GM21390 (cell line): ENCODE measurements at regions not wholly inside any gene's neighbourhood (a gene's known extent, or its start where the extent isn't known, plus 50 kb on each side); places are given as distances from the start of the nearest gene placed in this dataset.
"Not testable (repeated sequence)": the region's sequence is repeated elsewhere in the genome, so short reads cannot be mapped to it uniquely, and the experiment has no call there.

Experiments
- ATAC-seq: cut with Tn5 transposase; IDR thresholded peaks from one replicate; pipeline ENCODE4 v1.9.1; 2021; ENCODE audit not compliant: unreplicated experiment

DNA sequence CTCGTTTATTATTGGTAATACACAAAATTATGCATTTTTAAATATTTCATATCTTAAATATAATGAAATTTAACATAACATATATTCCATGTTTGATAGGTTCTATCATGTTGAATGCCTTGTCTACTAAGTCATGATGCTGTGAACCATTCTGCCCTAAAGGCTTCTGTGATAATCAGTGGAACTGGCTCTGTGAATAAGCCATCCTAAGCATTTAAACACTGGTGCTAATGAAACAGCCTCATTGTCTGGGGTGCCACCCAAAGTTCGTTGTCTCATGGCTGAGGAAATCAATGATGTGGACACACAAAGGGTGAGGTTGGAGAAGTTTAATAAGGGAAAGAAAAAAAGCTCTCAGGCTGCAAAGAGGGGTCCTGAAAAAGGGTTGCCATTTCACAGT is 264.7 kb upstream of the ZRANB2 start:
- ATAC-seq: no peak

DNA sequence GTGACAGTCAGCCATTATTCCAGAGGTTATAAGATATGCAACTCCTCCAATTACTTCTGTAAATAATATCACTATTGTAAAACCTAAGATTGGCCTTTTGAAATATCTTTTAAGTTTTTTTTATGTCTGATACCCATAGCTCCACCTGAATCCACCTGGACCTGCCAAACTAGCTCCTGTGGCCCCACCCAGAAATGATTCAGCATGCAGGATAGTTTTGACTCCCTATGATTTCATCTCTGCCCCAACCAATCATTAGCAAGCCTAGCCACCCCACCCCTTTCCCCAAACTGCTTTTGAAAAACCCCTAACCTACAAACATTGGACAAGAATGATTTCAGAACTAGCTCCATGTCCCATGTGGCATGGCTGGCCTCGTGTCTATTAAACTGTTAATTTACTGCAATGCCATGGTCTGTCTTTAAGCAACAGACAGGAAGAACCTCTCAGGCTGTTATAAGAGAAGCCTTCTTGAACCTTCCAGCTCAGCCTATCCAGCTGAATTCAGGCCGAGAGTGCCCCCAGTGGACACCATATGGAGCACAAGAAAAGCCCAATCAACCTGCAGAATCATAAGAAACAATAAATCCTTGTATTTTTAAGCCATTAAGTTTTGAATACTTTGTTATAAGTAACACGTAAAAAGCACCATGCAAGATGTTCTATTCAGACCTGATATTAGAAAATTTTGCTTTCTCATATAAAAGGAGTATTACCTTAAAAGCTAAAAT is 263.0 kb upstream of the ZRANB2 start:
- ATAC-seq: no peak

DNA sequence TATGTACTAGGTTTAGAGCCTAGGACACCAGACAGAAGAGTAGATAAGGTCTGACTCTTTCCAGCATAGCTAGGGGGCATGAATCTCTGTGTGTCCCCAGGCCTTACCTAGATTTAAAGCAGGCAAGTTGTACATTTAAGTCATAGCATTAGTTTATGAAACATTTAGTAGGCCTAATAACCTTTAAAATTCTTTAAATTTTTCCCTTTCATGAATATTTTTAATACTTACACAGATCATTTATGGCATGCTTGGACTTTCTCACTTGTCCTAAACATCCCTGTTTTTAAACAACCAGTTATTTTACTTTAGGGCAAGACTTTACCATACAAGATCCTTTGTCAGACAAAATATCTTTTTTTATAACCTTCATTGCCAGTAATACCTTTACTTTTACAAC is 258.4 kb upstream of the ZRANB2 start:
- no peak for ATAC-seq

DNA sequence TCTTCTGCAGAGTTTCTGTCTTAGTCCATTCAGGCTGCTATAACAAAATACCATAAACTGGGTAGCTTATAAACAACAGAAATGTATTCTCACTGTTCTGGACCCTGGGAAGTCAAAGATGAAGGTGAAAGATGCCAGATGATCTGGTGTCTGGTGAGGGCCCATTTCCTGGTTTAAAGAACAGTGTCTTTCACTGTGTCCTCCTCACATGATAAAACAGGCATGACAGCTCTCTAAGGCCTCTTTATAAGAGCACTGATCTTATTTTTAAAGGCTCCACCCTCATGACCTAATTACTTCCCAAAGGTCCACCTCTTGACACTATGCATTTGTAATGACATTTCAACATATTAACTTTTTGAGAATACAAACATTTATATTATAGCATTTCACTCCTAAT is 250.2 kb upstream of the ZRANB2 start:
- ATAC-seq: no peak

GRCh38 chr1:71324671-71325267 is 243.9 kb upstream of the ZRANB2 start:
- no peak for ATAC-seq

GRCh38 chr1:71312545-71312944 is 231.7 kb upstream of the ZRANB2 start:
- no peak for ATAC-seq

- no peak for ATAC-seq
Observed at GRCh38 chr1:71311376-71311775, 230.5 kb upstream of the ZRANB2 start.

DNA sequence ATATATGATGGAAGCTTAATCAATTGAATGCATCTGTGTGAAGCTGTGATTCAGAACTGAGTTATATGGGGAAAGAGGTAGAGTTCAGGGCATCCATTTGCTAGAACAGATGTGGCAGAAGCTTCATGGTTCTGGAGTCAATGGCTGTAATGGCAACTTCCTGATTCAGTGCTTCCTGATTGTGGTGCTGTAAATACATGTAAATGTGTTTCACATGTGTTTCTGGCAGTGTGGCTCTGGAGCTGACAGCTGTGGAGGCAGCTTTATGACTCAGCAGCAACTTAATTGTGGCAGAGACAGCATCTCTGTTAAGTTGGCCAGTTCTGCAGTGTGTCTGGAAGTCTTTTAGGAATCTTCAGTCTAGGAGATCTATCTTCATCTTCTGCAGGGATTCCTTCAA is 226.6 kb upstream of the ZRANB2 start:
- ATAC-seq: peak; percentile 86

DNA sequence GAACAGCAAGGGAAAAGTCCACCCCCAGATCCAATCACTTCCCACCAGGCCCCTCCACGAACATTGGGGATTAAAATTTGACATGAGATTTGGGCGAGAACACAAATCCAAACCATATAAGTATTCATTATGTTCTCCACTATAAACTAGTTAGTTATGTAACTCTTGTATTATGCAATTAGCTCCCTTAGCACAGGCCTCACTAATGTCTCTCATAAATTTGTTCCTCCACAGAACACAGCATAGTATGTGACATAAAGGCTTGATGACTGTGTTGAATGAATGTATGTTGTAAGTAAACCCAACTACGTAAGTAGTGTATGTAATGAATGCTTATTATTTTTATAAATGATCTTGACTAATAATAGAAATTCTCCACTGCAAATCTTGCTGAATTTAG is 223.3 kb upstream of the ZRANB2 start:
- ATAC-seq: no peak

DNA sequence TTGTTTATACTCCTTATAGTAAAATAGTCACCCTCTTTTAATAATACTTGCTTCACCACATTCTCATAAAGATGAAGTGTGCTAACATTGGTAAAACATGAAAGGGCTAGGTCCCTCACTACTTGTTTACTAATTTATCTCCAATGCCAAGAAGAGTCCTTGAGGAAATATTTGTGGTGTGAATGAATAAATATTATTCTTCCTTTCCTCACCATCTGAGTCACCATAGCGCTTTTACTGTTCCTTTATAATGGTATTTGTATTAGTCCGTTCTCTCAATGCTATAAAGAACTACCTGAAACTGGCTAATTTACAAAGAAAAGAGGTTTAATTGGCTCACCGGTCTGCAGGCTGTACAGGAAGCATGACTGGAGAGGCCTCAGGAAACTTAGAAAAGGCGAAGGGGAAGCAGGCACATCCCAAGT is 222.8 kb upstream of the ZRANB2 start:
- no peak for ATAC-seq

- ATAC-seq: no peak
Observed at GRCh38 chr1:71298633-71299032, 217.8 kb upstream of the ZRANB2 start.

DNA sequence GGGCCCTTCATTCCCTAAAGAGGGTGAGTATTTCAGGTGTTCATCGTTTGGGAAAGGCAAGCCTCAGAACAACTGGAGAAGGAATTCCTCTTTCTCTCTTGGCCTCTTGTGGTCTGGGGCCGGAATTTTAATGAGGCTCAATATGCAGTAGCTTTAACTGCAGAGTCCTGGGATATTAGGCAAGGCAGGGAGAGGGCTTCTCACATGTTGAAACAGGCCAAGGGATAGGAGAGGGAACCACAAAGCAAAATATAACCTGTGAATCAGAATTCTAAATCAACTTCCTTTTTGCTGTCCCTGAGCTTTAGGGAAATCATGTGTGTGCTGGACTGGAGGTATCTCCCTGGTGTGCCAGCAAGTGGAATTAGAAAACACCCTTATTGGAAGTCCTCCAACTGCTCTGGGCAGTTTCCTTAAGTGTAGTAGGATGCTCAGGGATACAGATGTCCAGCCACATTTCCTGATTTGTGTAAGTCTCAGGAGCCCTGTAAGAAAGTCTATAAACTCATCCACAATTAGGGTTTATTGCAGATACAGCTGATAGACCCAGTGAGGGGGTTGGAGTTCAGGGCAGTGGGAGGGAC is 215.8 kb upstream of the ZRANB2 start:
- ATAC-seq: no peak

DNA sequence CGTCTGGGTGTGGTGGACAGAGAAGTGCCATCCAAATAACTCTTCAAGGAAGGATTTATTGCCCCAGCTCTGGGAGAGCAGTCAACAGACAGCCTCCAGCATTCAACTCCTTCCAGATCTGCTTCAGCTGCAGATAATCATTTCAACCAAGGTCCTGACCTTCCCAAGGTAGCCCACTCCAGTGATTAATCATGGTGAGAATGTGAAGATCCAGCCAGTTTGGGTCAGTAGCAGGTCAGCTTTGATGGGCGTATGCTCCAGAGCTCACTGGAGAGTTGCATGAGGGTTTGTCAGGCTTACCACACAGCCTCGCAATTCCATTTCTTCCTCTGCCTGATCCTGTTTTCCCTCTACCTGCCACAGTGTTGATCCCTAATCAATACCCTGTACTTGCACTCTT is 214.5 kb upstream of the ZRANB2 start:
- no peak for ATAC-seq

- ATAC-seq: no peak
Observed at GRCh38 chr1:71294178-71294577, 213.3 kb upstream of the ZRANB2 start.

DNA sequence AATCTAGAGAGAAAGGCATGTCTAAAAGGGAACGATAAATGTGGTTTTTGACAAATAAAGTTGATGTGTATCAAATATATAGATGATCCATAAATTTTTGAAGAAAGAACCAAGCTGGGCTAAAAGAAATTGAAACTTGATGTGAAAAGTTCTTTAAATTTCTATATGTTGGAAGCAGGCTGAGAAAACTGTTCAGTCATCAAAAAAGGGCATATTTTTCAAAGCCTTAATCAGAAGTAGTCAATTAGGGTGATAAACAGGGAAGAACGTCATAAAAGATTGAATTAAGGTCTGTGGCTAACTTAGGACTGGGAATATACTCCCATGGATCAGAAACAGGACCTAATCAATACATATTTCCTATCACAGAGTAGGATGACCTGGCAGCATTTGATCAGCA is 211.4 kb upstream of the ZRANB2 start:
- ATAC-seq: no peak

GRCh38 chr1:71290506-71291237 is 209.8 kb upstream of the ZRANB2 start:
- ATAC-seq: not testable (repeated sequence)

DNA sequence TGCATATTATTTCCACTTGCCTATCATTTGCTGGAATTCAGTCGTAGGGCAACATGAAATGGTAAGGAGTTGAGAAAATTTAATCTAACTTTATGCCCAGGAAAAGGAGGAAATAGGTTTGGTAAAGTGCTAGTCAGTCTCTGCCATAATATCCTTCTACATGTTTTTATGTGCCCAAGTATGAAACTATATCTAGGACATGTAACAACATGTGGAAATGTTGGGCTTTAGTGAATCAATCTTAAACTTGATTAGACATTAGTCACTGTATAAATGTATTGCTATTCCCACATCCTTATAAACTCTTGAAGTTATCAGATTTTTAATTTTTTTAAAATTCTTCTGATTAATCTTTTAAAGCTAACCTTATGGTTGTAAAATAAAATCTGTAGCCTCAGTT is 204.7 kb upstream of the ZRANB2 start:
- no peak for ATAC-seq

- no peak for ATAC-seq
Observed at GRCh38 chr1:71276466-71276865, 195.6 kb upstream of the ZRANB2 start.

GRCh38 chr1:71273334-71273733 is 192.5 kb upstream of the ZRANB2 start:
- ATAC-seq: no peak

GRCh38 chr1:71270394-71270915 is 189.6 kb upstream of the ZRANB2 start:
- ATAC-seq: no peak

DNA sequence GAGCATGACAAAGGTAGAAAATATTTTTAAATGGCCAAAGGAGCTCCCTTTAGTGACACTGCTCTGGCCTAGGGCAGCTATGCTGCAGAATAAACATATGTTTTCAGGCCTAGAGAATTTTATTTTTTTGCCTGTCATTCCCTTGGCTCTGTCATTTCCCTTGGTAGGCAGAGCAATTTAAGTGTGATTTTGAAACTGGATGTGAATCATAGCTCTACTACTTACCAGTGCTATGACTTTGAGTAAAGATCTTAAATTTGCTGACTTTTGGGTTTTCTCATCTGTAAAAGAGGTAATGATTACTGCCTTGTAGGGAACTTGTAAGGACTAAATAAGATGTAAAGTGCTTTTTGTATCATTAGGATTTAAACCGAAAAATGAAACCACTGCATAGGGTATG is 189.0 kb upstream of the ZRANB2 start:
- no peak for ATAC-seq

- ATAC-seq: no peak
Observed at GRCh38 chr1:71269179-71269578, 188.3 kb upstream of the ZRANB2 start.
